ENCODE measurements at regions not wholly inside any gene's neighbourhood (a gene's known extent, or its start where the extent isn't known, plus 50 kb on each side); places are given as distances from the start of the nearest gene placed in this dataset.

DNA sequence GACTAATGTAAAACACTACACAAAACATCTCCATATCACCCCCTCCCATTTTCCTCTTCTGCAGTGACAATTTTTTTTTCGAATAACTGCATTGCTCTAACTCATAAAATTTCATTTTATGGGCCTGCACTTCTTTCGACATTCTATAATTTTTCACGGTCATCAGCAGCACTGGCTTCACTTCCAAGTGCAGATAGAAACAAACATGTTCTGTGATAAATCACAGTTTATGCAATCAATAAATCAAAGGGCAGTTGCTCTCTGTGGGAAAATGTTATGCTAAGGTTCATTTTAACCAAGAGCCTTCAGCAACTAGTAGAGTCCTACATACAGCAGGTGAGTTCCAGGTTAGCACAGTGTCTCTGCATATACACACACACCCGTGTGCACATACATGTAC is 100.1 kb downstream of the GPAM start:
- no peak for DNase-seq (ENCODE audit: low read depth)
- H3K4me3 ChIP-seq (ENCODE audit: low read depth, low read length): no peak overlapping the region
- TF ChIP-seq, protein P1, sequence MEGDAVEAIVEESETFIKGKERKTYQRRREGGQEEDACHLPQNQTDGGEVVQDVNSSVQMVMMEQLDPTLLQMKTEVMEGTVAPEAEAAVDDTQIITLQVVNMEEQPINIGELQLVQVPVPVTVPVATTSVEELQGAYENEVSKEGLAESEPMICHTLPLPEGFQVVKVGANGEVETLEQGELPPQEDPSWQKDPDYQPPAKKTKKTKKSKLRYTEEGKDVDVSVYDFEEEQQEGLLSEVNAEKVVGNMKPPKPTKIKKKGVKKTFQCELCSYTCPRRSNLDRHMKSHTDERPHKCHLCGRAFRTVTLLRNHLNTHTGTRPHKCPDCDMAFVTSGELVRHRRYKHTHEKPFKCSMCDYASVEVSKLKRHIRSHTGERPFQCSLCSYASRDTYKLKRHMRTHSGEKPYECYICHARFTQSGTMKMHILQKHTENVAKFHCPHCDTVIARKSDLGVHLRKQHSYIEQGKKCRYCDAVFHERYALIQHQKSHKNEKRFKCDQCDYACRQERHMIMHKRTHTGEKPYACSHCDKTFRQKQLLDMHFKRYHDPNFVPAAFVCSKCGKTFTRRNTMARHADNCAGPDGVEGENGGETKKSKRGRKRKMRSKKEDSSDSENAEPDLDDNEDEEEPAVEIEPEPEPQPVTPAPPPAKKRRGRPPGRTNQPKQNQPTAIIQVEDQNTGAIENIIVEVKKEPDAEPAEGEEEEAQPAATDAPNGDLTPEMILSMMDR (IDR thresholded peaks at IDR 0.05; ENCODE audit: low read depth, low read length, missing control alignments): no peak

DNA sequence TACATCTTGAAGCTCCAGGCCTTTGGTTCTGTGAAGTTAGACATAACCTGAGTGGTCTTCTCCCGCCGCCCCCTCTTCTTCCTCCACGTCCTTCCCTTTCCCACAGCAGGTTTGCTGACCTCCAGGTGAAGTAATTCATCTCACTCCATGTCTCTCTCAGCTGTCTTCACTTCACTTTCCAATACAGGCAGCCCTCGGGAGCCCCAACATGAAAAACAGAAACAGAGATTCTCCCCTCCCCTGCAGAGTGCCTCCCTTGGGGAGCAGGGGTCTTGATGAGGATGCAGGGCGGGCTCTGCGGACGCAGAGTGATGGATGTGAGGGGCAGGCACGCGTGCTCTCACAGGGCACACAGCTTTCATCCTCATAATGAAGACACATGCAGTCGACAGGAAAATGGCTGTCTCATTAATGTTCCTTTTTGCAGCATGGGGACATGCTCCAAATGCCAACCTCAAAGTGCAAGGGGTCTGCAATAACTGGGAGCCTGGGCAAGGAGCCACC is 95.6 kb downstream of the GPAM start:
- no peak for DNase-seq (ENCODE audit: low read depth)
- TF ChIP-seq, protein P1 (IDR thresholded peaks at IDR 0.05; ENCODE audit: low read depth, low read length, missing control alignments): no peak
- H3K4me3 ChIP-seq (ENCODE audit: low read depth, low read length): no peak overlapping the region

DNA sequence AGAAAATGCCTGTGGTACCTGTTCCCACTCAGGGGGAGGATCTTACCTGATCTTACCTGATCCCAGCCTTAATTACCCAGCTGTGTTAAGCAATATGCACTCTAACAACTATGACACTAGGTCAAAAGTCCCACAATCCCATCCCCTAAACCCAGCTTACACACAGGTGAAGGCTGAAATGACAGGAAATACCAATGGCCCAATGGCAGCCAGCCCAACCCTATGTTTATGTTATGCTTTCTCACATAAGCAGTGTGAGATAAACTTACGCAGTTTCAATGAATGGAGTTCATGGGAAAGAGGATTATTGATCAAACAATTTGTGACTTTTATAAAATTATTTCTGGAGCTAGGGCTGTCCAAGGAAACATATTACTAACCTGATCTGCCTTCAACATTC is 91.9 kb downstream of the GPAM start:
- no peak for DNase-seq (ENCODE audit: low read depth)
- TF ChIP-seq, protein P1 (IDR thresholded peaks at IDR 0.05; ENCODE audit: low read depth, low read length, missing control alignments): no peak
- no peak overlapping the region for H3K4me3 ChIP-seq (ENCODE audit: low read depth, low read length)

DNA sequence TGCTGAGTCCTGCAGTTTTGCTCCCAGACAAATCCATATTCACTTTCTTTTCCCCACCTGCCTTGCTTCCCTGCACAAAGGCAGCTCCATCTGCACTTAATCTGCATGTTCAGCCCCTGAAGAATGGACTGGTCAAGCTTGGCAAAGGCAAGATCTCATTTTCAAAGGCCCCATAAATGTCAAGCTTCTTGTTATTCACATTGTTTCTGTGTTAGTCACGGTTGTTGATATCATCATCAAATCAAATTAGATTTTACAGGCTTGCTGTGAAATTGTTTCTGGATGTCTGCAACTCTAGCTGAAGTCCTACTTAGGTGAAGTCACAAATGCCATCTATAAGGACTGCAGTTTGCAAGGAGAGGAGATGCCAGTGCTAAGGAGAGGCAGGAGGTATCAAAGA is 91.0 kb downstream of the GPAM start:
- DNase-seq (ENCODE audit: low read depth): no peak
- TF ChIP-seq, protein P1 (IDR thresholded peaks at IDR 0.05; ENCODE audit: low read depth, low read length, missing control alignments): no peak
- no peak overlapping the region for H3K4me3 ChIP-seq (ENCODE audit: low read depth, low read length)

DNA sequence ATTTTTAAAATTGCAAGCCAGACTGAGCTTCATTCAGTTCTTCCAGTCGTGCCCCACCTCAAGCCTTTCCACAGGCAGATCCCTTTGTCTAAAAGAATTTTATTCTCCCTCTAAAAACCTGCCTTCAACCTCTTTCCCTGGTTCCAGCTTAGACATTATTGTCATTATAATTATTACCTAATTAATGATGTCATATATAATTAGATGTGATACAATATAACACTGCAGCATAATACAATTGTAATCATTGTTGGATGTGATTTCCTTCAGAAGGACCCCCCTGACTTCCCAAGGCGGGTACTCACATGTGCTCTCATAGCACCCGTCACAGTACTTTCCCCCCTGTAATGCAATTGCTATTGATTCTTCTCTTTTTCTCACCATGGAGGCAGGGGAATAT is 88.6 kb downstream of the GPAM start:
- TF ChIP-seq, protein P1 (IDR thresholded peaks at IDR 0.05; ENCODE audit: low read depth, low read length, missing control alignments): no peak
- H3K4me3 ChIP-seq (ENCODE audit: low read depth, low read length): no peak overlapping the region
- DNase-seq (ENCODE audit: low read depth): no peak

DNA sequence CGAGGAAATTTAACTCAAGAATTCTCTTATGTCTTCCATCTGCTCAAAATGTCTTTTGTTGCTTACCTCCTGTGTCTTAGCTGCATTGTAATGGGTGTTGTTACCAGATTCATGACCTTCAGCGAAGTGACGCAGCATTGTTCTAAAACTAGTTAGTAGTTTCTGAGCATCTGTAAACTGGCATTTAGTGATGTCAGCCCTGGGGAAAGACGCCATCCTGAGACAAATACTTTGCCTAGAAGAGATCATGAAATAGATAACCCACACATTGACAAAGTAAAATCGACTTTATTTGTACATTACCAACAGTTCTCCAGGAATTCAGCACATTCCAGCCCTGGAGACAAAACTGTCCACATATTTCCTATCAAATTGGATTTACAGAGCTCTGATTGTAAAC is 87.8 kb downstream of the GPAM start:
- no peak overlapping the region for H3K4me3 ChIP-seq (ENCODE audit: low read depth, low read length)
- no peak for DNase-seq (ENCODE audit: low read depth)
- TF ChIP-seq, protein P1 (IDR thresholded peaks at IDR 0.05; ENCODE audit: low read depth, low read length, missing control alignments): no peak

DNA sequence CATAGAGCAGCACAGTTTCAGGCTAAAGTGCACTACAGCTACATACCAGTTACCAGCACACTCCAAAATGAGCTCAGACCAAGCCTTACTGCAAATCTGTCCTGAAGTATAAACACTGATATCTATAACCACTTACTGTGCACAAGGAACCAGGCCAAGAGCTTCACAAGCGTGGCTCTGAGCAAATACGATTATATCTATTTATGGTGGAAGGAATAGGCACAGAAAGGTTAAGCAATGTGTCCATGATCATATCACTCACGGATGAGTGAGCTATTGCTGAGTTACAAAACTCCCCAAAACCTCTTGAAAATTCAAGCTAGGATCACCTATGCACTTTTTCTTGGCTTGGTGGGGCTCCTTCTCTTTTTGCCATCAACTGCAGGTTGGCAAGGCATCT is 84.9 kb downstream of the GPAM start:
- DNase-seq (ENCODE audit: low read depth): no peak
- TF ChIP-seq, protein P1 (IDR thresholded peaks at IDR 0.05; ENCODE audit: low read depth, low read length, missing control alignments): no peak
- H3K4me3 ChIP-seq (ENCODE audit: low read depth, low read length): no peak overlapping the region

Data from GM12864 (cell line).